ENCODE measurements at regions not wholly inside any gene's neighbourhood (a gene's known extent, or its start where the extent isn't known, plus 50 kb on each side); places are given as distances from the start of the nearest gene placed in this dataset.

DNA sequence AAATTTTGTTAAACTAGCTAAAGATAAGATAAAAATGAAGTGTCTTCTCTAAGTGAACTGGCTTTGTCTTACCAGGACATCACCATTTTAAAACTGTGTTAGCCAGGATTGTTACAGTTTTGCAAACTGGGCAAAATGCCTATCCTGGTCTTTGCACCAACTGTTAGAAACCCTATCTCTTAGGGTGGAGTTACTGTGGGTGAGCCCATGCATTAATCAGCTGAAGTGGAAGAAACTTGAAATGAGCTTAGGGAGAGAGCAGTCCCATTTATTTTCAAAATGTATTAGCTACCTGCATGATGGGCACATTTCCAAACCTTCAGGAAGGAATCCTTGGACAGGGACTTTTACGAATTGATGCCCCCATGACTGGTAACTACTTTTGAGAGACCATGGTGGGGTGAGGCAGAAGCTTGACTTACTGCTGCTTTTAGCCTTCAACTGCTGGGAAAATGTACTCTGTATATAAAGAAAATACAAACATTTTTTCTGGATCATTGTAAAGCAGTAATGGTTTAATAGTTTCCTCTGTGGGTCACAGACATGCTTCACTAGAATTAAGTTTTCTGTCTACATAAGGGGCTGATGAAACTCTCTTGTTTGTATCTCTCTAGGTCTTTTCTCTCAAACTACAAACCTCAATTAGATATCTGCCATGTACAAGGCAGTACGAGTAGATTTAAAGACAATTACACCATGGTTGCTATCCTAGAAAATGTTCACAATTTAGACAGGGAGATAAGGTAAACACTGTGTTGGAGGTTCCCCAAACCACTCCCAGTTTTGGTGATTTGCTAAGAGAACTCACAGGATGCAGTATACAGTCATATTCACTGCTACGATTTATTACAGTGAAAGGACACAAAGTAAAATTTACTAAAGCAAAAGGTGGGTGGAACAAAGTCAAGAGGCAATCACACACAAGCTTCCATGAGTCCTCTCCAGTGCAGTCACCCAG lies 321.4 kb upstream of the MMADHC start:
- DNase-seq (ENCODE audit: low spot score), result no peak

DNA sequence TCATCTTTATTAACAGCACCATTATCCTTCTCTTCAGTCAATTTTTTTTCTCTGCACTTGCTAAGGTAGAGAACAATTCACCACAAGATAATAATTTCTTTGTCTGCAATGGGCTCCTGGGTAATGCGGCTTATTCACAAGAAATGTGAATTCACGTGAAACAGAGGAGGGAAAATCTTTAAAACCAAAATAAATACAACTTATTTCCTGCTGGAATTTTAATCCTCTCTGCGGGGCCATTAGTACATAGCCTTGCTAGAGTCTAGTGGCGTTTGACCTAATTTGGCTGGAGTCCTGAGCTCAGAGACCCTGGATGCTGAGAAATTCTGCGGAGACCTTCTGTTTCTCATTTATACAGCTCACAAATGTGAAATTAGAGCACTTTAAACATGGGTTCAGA lies 319.3 kb upstream of the MMADHC start:
- no peak for DNase-seq (ENCODE audit: low spot score)

DNA sequence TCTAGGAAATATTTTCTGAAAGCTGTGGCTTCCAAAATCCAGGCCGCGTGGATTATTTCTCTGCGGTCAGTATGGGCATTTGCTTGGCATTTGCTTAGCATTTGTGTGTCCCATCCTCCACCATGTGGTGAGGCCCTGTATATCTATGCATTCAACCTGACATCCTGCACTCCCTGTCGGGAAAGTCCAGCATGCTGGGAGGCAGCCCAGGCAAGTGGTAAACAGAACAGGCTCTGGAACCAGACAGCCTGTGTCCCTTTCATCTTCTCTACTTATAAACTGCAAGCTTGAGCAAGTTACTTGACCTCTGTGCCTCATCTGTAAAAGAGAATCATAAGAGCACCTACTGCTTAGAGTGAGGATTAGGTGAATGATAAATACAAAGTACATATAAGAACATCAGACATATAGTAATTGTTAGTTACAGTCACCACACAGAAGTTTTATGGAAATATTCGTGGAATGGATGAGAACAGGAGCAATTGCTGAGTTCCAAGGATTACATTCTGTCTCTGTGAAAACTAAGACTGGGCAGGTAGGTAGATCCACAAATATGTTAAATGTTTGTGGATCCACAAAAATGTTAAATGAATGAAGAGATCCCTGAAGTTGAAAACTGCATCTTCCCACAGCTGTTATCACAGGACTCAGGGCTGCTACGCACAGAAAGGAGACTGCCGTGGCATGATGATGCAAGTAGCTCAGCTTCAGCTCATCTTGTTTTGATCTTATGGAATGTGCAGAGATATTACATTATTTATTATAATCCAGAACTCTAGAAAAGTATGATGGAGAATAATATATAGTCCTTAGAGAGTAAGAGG lies 317.0 kb upstream of the MMADHC start:
- DNase-seq (ENCODE audit: low spot score), result no peak

DNA sequence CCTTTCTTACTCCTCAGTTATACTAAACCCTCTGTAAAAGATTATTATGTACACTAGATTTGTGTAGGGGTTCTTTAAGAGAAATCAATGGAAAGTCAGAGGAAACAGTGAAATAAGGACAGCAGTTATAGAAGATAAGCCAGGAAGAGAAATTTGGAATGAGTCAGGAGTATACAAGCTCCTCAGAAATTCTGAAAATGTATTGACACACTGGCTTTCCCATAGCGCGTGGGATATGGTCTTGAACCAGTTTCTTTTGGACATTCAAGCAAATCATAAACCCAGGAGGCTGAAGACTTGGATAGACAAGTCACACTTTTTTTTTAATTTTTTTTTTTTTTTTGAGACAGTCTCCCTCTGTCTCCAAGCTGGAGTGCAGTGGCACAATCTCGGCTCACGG lies 316.1 kb upstream of the MMADHC start:
- no peak for DNase-seq (ENCODE audit: low spot score)

DNA sequence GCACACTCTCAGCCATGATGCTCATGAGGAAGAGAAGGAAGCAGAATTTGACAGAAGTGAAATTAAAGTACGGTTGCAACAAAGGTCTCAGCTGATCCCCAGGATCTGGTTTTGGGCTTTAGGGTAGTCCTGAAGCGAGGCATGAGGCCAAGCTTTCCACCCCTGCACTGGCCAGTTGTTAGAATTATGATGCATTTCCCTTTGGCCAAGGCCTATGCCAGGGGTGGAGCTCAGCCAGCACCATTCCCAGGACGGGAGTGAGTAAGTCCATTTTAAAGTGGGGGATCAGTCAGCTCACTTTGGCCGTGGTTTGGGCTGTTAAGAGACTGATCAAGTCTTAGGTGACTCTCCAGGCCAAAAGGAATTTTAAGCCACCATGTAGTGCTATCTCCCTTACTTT lies 314.5 kb upstream of the MMADHC start:
- DNase-seq (ENCODE audit: low spot score), result no peak

DNA sequence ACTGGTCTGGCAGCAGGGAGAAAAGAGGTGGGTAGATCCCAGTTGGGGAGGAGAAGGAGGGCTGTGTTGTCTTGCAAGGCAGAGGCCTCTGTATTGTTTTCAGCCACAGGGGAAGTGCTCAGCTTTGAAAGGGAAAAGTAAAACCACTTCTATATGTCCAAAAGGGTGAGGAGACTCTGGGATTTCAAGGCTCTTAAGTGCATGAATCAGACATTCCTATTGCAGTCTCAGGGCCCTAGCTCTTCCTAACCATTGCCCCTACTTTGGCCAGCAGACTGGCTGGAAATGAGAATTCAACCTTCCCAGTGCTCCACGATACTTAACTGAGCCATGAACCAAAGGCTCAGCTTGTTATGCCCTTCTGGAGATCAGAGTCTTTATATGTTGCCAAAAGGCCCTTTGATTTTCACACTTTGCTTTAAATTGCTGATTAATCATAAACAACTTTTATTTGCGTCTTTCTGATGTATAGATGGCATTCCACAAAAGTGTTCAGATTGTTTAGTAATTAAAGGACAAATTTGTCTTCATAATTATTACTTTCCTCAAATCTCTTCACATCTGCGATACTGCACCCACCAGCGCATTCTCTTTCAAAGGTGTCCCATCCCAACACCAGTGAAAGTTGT lies 313.8 kb upstream of the MMADHC start:
- no peak for DNase-seq (ENCODE audit: low spot score)

DNA sequence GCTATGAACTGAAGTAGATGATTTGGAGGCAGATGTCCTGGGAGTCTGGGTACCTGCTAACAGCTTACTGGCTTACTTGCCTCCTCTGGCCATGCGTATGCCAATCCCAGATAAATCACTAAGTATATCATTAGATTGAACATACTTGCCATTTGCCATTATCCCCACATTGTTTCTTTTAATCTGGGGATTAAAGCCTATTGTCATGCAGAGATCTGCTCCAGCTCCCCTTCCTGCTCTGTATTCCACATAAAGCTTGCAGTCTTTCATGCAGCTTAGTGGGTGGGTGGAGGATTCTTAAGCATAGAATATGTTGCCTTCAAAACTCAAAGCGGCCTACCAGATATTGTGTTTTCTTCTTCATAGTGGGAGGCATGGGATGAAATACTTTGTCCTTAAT lies 311.8 kb upstream of the MMADHC start:
- no peak for DNase-seq (ENCODE audit: low spot score)

DNA sequence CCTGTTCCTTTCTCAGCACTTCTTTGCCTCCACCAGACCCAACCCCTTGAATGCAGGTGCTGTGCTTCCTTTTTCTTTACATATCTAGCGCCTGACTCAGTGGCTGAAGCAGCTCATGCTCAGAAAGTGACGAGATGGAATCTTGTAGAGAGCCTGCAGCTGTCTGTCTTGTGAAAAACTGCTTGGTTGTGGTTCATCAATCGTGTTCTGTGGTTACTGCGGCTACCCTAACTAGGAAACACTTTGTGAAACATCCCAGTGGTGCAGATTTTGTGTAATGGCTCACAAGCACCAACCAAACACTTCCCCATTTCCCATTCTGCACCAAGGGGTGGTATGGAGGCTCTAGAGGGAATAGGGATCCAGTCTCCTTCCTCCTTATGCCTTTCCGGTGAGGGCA lies 307.2 kb upstream of the MMADHC start:
- DNase-seq (ENCODE audit: low spot score), result no peak

DNA sequence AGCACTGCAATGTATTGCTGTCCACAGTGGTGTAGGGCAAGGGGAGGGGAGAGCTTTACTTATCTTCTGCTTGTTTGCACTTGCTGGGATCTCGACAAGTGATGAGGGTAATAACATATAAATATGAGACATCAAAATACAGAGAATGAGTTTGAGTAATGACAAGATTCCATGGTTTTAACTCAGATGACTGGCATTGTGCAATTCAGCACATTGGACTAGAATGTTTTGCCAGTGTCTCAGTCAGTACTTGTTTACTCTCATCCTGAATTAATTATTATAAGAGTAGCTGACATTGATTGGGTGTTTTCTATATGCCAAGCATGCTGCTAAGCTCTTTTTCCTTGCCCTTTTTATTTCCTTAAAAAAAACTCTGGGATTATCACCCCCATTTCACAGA lies 306.7 kb upstream of the MMADHC start:
- no peak for DNase-seq (ENCODE audit: low spot score)

DNA sequence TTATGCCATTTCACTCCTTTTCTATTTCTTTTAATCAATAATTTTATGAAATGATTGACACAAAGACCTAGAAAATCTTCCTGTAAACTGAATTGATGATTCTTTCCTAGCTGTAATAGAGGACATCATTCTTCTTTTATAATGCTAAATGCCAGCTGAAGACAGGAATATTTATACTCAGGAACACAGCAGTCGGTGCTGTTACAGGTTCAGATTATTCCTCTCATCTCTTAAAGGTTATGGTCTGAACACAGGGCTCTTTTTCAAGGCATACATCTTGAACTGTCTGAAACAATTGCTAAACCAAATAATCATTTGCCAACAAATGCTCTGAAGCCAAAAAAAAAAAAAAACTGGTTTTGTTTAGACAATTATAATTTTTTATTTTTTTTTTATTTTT lies 305.0 kb upstream of the MMADHC start:
- no peak for DNase-seq (ENCODE audit: low spot score)

DNA sequence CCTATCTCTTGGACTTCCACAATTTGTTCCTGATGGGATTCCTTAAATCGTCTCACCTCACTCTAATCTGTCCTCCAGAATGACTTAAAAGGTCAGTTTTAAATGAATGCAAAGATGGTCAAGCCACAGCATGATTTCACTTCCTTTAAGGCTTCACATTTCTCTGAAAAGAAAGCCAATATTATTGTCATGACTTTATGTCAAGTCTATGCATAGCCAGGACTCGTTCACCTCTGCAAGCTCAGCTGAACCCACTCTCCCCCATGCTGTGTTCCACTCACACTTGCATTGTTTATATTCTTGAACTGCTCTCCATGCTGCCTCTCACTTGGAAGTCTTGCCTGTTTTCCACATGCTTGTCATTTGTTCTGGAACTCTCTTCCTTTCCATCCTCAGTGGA lies 298.4 kb upstream of the MMADHC start:
- DNase-seq (ENCODE audit: low spot score), result no peak

DNA sequence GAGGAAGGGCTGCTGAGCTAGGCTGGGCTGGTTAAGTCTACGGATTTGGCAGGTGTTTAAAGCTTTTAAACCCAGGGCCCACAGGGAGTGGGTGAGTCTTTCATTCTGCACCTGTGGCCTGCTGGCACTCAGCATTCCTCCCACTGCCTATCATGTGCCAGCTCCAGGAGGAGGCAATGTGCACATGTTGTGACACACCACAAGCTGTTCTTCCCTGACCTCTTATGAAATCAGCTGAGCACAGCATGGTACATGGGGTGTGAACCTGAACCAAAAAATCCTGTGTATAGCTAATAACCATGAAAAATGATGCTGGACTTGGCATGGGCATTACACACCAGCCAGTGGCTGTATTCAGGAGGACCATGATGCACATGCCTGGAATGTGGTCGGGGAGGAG lies 297.9 kb upstream of the MMADHC start:
- no peak for DNase-seq (ENCODE audit: low spot score)

DNA sequence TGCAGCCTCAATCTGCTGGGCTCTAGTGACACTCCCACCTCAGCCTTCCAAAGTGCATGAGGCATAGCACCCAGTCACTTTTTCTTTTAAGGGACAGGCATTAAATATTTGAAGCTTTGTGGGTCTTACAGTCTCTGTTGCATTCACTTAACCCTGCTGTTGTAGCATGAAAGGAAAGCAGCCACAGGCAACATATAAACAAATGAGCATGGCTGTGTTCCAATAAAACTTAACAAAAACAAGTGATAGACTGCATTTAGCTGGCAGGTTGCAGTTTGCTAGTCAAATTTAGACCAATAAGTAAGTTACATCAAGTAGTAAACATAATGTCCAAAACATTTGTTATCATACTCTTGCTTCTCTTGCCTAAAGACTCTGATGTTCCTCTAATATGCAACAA lies 297.3 kb upstream of the MMADHC start:
- no peak for DNase-seq (ENCODE audit: low spot score)

DNA sequence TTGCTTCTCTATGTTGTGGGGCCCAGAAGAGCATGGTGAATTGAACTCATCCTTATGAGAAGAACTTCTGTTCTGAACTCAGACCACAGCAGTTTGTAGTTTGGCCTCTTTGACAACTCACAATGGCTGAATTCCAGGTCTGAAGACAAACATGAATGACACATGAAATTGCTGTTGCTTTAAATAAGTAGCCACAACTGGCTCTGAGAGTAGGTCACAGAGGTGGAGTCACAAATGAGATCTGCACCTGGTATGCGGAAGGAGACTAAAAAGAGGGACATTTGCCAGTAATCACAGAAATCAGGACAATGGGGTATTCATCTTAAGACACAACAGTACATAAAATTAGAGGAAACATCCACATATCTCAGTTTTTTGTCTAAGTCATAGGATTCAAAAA lies 290.3 kb upstream of the MMADHC start:
- DNase-seq (ENCODE audit: low spot score), result no peak

DNA sequence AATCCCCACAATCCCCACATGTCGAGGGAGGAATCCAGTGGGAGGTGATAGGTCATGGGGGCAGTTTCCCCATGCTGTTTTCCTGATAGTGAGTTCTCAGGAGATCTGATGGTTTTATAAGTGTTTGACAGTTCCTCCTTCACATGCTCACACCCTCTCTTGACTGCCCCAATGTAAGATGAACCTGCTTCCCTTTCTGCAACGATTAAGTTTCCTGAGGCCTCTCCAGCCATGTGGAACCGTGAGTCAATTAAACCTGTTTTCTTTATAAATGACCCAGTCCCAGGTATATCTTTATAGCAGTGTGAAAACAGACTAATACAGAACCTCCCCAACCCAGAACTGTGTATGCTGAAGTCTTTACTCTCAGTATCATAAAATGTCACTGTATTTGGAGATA lies 289.5 kb upstream of the MMADHC start:
- DNase-seq (ENCODE audit: low spot score), result no peak

DNA sequence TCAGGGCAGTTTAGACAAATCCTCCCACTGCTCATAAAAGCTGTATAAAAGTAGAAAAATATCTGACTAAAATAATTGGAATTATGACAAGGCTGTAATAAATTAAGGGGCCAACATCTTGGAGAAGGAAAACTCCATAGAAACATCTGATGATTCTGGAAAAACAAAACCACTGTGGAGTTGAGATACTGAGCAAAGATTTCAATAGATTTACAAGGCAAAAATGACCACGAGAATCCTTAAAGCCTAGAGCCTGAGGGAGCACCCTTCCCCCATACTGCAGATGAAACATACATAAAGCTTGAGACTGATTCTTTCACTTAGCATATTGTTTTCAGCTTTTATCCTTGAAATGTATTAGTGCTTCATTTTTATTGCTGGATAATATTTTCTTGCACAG lies 286.4 kb upstream of the MMADHC start:
- no peak for DNase-seq (ENCODE audit: low spot score)

DNA sequence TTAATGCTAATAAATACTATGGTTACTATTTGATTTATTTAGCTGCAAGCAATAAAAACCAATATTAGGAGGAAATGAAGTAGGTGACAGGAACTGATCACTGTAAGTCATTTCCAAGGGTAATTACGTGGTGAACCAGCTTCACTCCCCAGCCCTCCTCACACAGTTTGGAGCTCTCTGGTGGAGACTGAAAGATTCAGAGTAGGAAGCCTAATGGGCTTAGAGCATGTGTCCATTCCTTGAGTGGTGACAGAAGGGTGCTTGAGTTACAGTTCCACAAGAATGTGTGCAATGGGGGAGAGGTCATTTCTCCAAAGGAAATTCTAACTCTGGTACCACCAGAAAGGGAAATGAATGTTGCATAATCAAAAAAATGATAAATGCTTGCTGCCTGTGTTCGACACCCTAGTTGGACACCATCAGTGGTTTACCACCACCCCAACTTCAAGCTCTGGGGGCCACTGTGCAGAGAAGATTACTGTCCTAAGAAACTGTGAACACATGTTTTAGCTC lies 285.1 kb upstream of the MMADHC start:
- no peak for DNase-seq (ENCODE audit: low spot score)

DNA sequence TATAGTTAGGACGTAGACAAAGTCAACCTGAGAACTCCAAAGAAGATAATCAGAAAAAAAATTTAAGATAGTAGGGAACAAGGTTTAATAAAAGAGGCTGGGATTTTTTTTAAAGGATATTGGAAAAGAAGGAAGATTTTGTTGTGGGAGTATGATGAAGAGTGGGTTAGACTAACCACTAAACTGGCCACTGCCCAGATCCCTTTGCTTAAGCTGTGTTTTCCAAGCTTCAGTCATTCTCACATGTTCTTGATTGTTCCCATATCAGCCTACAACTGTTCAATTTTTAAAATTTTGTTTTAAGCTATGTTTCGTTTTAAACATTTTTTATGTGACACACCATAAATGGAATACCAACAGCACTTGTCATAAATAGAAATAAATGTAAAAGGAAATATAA lies 284.5 kb upstream of the MMADHC start:
- no peak for DNase-seq (ENCODE audit: low spot score)

DNA sequence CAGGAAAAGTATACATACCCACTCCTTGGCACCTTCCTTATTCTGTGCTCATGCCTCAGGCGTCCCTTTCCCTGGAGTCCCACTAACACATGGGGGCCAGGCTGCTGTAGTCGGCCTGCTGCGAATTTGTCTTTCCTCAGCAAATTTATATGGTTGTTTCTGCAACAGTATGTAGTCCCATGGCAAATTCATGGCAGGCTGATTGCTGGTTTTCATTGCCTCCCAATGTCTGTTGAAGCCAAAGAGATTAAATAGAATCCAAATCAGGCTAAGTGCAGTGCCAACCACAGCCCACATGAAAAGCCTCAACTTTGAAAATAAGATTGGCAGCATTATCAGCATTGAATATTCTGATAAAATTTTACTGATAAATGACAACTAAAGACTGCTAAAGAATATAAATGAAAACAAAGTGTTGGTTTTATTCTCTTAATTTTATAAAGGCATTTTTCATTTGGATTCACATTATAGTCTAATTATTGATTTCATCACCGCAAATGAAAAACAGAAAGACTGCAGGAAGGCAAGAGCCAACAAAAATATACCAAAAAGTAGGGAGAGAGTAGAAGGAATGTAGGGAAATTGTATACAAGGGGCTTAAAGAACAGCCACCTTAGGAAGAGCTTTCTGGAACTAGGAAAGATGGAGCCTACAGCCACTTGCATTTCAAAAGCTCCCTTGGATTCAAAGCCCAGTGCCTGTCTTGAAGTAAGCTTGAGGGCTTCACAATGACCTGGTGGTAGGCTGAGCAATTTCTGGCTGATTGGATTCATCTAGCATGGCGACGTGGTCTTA lies 283.7 kb upstream of the MMADHC start:
- no peak for DNase-seq (ENCODE audit: low spot score)

DNA sequence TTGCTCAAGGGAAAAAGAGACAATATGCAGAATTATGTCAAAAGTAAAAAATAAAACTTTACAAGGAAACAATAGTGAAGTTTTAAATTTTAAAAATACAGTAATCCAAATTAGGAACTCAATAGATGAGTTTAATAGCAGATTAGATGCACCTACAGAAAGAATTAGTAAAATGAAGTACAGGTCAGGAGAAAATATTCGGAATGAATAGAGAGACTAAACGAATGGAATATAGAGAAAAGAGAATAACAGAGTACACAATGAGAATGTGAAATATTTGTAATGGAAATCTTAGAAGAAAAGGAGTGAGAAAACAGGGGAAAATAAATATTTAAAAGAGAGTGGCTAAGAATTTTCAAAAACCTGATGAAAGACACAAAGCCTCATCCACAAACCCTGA lies 275.7 kb upstream of the MMADHC start:
- no peak for DNase-seq (ENCODE audit: low spot score)

DNA sequence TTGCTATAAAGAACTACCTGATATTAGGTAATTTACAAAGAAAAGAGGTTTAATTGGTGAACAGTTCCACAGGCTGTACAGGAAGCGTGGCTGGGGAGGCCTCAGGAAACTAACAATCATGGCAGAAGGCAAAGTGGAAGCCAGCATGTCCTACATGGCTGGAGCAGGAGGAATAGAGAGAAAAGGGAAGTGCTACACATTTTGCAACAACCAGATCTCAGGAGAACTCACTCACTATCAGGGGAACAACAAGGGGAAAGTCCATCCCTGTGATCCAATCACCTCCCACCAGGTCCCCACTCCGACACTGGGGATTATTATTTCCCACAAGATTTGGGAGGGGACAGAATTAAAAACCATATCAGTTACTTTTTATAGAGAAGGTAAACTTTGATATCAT lies 273.5 kb upstream of the MMADHC start:
- DNase-seq (ENCODE audit: low spot score), result no peak
